ENCODE measurements at regions not wholly inside any gene's neighbourhood (a gene's known extent, or its start where the extent isn't known, plus 50 kb on each side); places are given as distances from the start of the nearest gene placed in this dataset.

DNA sequence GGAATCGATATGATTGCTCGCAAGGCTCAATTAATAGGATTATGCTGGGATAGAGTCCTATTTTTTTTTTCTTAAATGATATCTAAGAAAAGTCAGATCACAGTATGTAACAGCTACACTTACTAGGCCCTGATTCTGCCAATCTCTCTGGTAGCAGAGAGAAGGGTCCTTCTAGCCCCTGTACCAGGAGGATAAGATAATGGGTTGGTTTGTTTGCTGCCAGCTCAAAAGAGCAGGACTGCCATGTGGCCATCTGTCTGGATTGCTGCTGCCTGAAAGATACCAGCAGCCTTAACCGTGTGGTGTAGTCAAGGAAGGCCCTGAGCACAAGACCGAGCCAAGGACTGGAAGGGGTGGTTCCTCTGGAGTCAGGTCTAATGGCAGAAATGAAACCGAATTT lies 236.4 kb downstream of the KLF13 start:
- Histone ChIP-seq H3K36me3 (replicated peaks; ENCODE audit: insufficient read depth, low read depth) (no peaks in the 10 kb centered on the region), H3K4me3 (no peak overlapping the region), H3K27me3 (no peaks in the 10 kb centered on the region), H3K4me2 (no peak overlapping the region), H4K20me1 (ENCODE audit: insufficient read depth, poor library complexity, severe bottlenecking) (no peaks in the 10 kb centered on the region), H3K27ac (no peak overlapping the region), H3K9me2 (replicated peaks; ENCODE audit: insufficient read depth) (no peaks in the 10 kb centered on the region), H3K4me1 (ENCODE audit: insufficient read depth) (no peaks in the 10 kb centered on the region), H3K9me3 (ENCODE audit: low read depth) (no peaks in the 10 kb centered on the region), H3K79me2 (no peaks in the 10 kb centered on the region), H2AFZ (no peak overlapping the region)
- WGBS (ENCODE audit: low lambda C conversion rate, missing lambda C conversion rate): 95% methylated on average over 5 of the region's 5 CpGs
- DNase-seq (ENCODE audit: low spot score): no peak
- TF ChIP-seq, protein P1, sequence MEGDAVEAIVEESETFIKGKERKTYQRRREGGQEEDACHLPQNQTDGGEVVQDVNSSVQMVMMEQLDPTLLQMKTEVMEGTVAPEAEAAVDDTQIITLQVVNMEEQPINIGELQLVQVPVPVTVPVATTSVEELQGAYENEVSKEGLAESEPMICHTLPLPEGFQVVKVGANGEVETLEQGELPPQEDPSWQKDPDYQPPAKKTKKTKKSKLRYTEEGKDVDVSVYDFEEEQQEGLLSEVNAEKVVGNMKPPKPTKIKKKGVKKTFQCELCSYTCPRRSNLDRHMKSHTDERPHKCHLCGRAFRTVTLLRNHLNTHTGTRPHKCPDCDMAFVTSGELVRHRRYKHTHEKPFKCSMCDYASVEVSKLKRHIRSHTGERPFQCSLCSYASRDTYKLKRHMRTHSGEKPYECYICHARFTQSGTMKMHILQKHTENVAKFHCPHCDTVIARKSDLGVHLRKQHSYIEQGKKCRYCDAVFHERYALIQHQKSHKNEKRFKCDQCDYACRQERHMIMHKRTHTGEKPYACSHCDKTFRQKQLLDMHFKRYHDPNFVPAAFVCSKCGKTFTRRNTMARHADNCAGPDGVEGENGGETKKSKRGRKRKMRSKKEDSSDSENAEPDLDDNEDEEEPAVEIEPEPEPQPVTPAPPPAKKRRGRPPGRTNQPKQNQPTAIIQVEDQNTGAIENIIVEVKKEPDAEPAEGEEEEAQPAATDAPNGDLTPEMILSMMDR (IDR thresholded peaks at IDR 0.05; ENCODE audit: poor library complexity): no peak
- TF ChIP-seq EZH2phosphoT487 (IDR thresholded peaks at IDR 0.05; ENCODE audit: low read depth, severe bottlenecking, unreplicated experiment) (no peak), EZH2 (IDR thresholded peaks at IDR 0.05; ENCODE audit: borderline replicate concordance) (no peak)

DNA sequence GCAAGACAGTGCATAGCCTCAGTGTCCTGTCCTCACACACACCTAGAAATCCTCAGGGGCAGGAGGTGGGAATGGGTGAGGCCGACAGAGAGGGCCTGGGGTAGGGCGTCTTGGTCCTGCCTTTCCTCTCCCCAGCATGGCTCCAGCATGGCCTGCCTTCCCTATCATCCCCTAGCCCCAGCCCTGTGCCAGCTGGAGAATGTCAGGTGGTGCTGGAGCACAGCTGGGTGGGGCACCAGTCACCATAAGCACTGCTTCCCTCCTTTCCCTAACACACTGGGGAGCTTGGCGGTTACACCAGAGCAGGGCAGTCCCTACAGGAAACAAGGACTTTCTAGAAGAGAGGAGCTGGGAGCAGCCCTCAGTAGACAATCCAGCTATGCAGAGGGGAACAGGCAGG lies 236.8 kb downstream of the KLF13 start:
- WGBS (ENCODE audit: low lambda C conversion rate, missing lambda C conversion rate): 98% methylated on average over 3 of the region's 3 CpGs
- no peaks in the 10 kb centered on the region for H4K20me1 ChIP-seq (ENCODE audit: insufficient read depth, poor library complexity, severe bottlenecking)
- no peaks in the 10 kb centered on the region for H3K9me2 ChIP-seq (replicated peaks; ENCODE audit: insufficient read depth)
- H3K4me1 ChIP-seq (ENCODE audit: insufficient read depth): no peaks in the 10 kb centered on the region
- H2AFZ ChIP-seq: no peak overlapping the region
- no peaks in the 10 kb centered on the region for H3K79me2 ChIP-seq
- no peaks in the 10 kb centered on the region for H3K9me3 ChIP-seq (ENCODE audit: low read depth)
- no peak for TF ChIP-seq EZH2 (IDR thresholded peaks at IDR 0.05; ENCODE audit: borderline replicate concordance)
- TF ChIP-seq, protein P1 (IDR thresholded peaks at IDR 0.05; ENCODE audit: poor library complexity): no peak
- no peak for TF ChIP-seq EZH2phosphoT487 (IDR thresholded peaks at IDR 0.05; ENCODE audit: low read depth, severe bottlenecking, unreplicated experiment)
- H3K4me3 ChIP-seq: no peak overlapping the region
- no peak overlapping the region for H3K4me2 ChIP-seq
- H3K27me3 ChIP-seq: no peaks in the 10 kb centered on the region
- H3K36me3 ChIP-seq (replicated peaks; ENCODE audit: insufficient read depth, low read depth): no peaks in the 10 kb centered on the region
- DNase-seq (ENCODE audit: low spot score): no peak
- no peak overlapping the region for H3K27ac ChIP-seq

DNA sequence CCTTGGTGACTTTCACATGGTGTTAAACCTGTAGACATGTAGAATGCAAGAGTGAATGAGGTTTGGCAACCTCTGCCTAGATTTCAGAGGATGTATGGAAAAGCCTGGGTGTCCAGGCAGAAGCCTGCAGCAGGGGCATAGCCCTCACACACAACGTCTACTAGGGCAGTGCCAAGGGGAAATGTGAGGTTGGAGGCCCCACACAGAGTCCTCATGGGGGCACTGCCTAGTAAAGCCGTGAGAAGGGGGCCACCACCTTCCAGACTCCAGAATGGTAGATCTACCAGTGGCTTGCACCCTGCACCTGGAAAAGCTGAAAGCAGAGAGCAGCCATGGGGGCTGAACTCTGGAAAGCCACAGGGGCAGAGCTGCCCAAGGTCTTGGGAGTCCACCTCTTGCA lies 241.2 kb downstream of the KLF13 start:
- Histone ChIP-seq H4K20me1 (ENCODE audit: insufficient read depth, poor library complexity, severe bottlenecking) (no peaks in the 10 kb centered on the region), H3K4me1 (ENCODE audit: insufficient read depth) (no peaks in the 10 kb centered on the region), H2AFZ (no peak overlapping the region), H3K9me3 (ENCODE audit: low read depth) (no peaks in the 10 kb centered on the region), H3K27ac (no peak overlapping the region), H3K27me3 (no peaks in the 10 kb centered on the region), H3K36me3 (replicated peaks; ENCODE audit: insufficient read depth, low read depth) (no peaks in the 10 kb centered on the region), H3K4me3 (no peak overlapping the region), H3K9me2 (replicated peaks; ENCODE audit: insufficient read depth) (no peaks in the 10 kb centered on the region), H3K79me2 (no peaks in the 10 kb centered on the region), H3K4me2 (no peak overlapping the region)
- no peak for DNase-seq (ENCODE audit: low spot score)
- 73% methylated on average over 2 of the region's 2 CpGs for WGBS (ENCODE audit: low lambda C conversion rate, missing lambda C conversion rate)
- TF ChIP-seq EZH2phosphoT487 (IDR thresholded peaks at IDR 0.05; ENCODE audit: low read depth, severe bottlenecking, unreplicated experiment) (no peak), EZH2 (IDR thresholded peaks at IDR 0.05; ENCODE audit: borderline replicate concordance) (no peak)
- TF ChIP-seq, protein P1 (IDR thresholded peaks at IDR 0.05; ENCODE audit: poor library complexity): no peak

DNA sequence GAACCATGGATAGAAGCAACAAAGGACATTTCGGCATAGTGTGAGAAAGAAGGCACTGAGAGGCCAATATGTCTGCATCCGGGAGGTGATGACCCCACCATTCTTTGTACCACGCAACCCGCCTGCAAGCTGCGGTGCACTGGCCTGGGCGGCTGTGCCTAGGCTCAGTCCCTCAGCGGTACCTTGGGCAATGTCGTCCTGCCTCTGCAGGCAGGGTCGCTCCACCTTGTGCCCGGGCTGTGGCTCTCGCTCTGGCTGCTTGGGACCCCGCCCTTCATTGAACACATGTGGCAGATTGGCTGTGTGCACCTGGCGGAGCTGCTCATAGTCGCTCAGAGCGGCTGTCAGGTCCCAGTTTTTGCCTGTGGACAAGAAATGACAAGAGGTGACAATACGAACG lies 243.2 kb downstream of the KLF13 start:
- Histone ChIP-seq H3K9me2 (replicated peaks; ENCODE audit: insufficient read depth) (no peaks in the 10 kb centered on the region), H3K4me1 (ENCODE audit: insufficient read depth) (no peaks in the 10 kb centered on the region), H3K27me3 (no peaks in the 10 kb centered on the region), H3K36me3 (replicated peaks; ENCODE audit: insufficient read depth, low read depth) (no peaks in the 10 kb centered on the region), H3K4me2 (no peak overlapping the region), H4K20me1 (ENCODE audit: insufficient read depth, poor library complexity, severe bottlenecking) (no peaks in the 10 kb centered on the region), H3K4me3 (no peak overlapping the region), H2AFZ (no peak overlapping the region), H3K9me3 (ENCODE audit: low read depth) (no peaks in the 10 kb centered on the region), H3K79me2 (no peaks in the 10 kb centered on the region), H3K27ac (no peak overlapping the region)
- WGBS (ENCODE audit: low lambda C conversion rate, missing lambda C conversion rate): 90% methylated on average over 17 of the region's 17 CpGs
- no peak for TF ChIP-seq EZH2 (IDR thresholded peaks at IDR 0.05; ENCODE audit: borderline replicate concordance)
- TF ChIP-seq, protein P1 (IDR thresholded peaks at IDR 0.05; ENCODE audit: poor library complexity): no peak
- no peak for TF ChIP-seq EZH2phosphoT487 (IDR thresholded peaks at IDR 0.05; ENCODE audit: low read depth, severe bottlenecking, unreplicated experiment)
- DNase-seq (ENCODE audit: low spot score): no peak

All from hepatocyte (in vitro differentiated cells).